ENCODE measurements at regions not wholly inside any gene's neighbourhood (a gene's known extent, or its start where the extent isn't known, plus 50 kb on each side); places are given as distances from the start of the nearest gene placed in this dataset.

DNA sequence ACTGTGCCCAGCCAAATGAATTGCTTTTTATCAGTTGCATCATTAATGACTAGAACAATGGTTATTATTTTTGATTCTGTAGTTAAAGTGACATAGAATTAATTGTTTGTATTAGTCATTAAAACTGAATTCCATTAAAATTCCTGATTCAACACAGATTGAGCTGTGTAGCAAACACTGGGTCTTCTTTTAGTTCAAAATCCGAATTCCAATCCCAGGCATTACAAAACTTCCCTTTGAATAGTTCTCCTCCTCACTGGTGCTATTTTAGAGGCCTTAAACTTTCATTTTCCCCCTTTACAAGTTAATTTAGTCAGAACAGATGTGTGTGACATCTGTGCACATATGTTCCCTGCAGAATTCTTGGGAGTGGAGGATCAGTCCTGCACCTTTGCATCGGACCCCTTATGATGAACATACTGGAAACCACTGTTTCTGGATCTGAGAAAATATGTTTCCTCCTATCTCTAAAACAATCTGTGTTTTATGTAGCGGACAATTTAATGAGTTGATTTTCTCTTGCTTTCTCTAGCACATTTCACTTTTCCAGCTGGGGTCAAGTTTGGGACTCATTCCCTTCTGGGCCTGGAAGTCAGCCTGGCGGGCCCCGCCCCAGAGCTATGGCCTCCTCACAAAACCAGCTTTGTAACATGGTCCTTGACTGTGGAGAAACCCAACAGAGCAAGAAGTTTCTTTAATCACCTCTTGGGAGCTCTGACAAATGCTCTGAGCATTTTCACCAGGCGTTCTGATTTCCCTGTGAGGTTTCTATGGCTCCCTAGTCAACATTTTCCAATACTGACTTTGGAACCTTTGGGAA is 87.9 kb upstream of the MAMDC2 start:
- DNase-seq = no peak

GRCh38 chr9:69961843-69962242 is 81.8 kb upstream of the MAMDC2 start:
- no peak for DNase-seq

DNA sequence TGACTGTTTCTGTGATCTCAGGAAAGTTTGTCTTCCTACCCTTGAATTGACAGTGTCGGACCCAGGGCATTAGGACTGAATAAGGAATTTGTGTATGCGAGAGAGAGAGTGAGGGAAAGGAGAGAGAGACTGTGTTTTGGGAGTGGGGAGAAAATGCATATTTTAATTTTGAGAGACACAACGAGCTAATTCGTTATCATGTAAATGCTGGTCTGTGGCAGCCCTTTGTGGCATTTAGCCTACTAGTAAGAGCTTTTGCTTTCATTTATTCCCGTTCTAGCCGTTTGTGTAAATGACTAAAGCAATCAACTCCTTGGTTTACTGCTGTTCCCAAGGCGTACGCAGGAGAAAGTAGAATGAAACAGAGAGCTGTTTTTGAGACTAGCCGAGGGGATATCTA is 79.8 kb upstream of the MAMDC2 start:
- DNase-seq = no peak

DNA sequence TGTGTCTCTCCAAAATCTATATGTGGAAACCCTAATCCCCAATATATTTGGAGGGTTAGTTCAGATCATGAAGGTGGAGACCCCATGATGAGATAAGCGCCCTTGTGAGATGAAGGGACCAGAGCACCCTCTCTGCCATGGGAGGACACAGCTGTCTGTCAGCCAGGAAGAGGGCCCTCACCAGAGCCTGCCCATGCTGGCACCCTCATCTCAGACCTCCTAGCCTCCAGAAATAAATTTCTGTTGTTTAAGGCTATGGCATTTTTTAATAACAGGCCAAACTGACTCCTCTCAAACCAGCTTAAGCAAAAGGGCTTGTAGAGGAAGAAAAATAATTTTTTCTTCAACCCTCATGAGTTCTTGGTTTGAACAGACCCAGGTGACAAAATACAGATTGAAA is 79.2 kb upstream of the MAMDC2 start:
- DNase-seq = no peak

- no peak for DNase-seq
Observed at GRCh38 chr9:69965416-69966145, 78.1 kb upstream of the MAMDC2 start.

GRCh38 chr9:69967344-69967743 is 76.3 kb upstream of the MAMDC2 start:
- no peak for DNase-seq

DNA sequence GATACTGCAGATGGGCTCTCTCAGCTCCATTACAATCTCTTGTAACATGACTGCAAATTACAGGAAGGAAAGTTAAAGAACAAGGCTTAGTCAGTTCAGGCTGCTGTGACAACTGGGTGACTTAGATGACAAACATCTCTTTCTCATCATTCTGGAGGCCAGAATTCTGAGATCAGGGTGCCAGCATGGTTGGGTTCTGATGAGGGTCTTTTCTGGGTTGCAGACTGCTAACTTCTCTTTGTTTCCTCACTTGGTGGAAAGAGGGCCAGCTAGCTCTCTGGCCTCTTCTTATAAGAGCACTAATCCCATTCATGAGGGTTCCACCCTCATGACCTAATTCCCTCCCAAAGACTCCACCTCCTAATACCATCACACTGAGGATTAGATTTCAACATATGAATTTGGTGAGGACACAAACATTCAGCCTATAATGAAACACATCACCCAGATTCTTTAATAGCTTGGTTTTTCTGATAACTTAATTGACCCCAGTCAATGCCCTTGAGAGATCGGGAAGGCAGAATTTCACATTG is 73.6 kb upstream of the MAMDC2 start:
- DNase-seq = no peak

DNA sequence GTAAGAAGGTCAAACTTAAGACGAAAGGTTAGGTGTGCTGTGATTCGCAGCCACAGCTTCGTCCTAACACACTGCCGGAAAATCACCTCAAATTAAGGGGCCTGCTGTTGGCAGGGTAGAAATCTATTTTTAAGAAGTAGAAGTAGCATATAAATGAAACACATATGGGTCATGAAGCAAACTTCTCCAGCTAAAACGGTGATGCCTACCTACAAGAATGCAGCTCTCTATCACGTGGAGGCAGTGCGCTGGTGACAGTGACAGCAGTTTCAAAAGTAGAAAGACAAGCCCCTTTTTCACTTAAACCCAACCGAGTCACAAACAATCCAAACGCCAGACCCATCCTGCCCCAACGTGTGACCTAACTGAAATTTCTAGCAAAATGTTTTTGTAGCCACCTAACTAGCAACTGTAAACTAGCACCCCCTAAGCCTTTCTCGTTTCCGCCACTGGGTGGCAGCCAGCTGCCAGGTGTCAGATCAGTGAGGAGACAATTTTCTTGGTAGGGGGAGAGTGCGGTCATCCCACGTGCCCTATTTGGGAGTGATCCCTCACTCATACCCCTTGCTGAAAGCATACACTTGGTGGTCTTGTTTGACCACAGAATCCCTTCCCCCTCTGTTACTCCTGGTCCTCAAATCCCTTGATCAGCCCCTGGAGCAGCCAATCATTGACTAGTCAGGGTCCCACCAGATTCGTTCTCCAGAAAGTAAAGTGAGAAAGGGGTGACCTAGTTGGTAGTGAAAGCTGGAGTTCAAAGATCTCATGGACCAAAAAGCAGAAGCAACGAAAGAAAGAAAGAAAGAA is 71.8 kb upstream of the MAMDC2 start:
- DNase-seq = peak; percentile 72

DNA sequence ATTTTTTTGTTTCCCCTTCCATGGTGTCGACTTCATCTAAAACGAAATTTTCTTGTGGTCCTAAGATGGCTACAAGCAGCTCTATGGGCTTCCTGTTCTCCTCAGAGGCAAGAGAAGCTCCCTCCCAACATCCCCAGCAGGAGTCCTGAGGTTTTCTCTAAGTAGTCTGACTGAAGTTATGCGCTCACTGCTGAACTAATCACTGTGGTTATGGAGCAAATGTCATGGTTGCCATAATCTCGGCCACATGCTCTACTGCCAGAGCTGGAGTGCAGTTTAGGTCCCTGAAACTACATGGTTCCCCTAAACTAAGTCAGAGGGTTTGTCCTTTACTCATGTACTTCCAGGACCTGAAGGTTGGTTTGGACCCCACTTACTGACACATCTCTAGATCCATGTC is 68.0 kb upstream of the MAMDC2 start:
- no peak for DNase-seq

GRCh38 chr9:69976152-69976551 is 67.5 kb upstream of the MAMDC2 start:
- DNase-seq = no peak

DNA sequence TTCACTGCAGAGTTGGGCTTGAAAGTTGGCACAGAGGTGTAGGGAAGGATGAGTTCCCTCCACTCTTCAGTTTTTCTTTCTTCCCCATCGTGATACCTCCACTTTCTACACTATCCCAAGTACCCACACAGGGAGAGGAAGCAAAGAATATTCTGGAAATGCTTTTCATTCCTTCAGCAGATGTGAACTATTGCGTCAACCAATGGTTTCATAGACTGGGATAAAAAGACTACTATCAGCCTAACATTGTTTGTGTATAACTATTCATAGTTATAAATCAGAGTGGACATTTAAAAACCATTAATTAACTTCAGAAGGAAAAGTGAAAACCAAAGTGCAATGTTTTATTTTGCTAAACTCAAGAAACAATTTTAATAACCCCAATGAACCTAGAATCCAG is 63.6 kb upstream of the MAMDC2 start:
- no peak for DNase-seq

DNA sequence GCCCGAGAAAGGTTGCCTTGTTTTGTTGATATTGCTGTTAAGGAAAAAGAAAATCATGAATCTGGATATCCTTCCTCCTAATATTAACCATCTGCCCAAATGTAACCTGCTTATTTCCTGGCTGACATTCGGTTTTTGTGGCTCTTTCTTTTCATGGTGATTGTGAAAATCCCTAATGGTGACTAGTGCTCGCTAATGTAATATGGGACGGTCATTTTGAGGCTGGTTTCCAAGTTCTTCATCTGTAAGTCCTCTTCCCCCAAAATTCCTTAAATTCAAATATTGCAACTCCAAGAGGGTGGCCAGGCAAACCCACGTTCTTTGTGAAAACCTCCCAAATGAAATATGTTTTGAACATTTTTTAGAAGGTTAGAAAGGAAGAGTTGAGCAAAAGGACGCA is 63.1 kb upstream of the MAMDC2 start:
- DNase-seq = no peak

DNA sequence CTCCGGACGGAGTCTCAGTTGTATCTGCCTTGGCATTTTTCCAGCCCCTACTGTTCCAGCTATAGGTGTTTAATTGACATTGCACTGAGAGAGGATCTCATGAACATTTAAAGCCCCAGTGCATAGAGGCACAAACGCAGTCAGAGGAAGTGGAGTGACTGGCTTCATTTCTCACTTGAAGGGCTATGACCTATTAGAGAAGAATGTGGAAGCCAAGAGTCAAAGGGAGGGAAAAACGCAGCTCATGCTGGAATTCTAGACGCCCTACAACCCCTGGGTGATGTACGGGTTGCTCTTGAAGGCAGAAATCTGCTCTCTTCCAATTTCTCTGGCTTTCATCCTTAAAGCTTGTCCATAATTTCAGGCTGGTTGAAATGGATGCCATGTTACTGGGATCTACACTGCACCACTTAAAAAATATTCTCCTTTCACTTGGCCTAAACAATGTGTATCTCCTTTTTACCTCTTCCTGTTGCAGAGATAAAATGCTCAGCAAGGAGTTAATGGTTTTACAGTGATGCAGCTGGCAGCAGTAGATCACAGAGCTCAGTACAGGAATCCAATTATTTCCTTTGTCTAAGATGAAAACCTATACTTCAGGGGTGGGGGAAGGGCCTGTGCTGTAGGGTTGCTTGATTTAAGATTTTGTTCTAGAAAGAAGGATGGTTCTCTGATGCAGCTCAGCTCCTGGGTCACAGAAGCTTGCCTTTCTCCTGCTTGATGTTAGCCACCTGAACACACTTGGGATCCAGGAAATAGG is 61.8 kb upstream of the MAMDC2 start:
- DNase-seq = no peak

- no peak for DNase-seq
Observed at GRCh38 chr9:69984831-69985230, 58.8 kb upstream of the MAMDC2 start.

- no peak for DNase-seq
Observed at GRCh38 chr9:69985971-69986370, 57.7 kb upstream of the MAMDC2 start.

GRCh38 chr9:69986970-69987369 is 56.7 kb upstream of the MAMDC2 start:
- DNase-seq = no peak

DNA sequence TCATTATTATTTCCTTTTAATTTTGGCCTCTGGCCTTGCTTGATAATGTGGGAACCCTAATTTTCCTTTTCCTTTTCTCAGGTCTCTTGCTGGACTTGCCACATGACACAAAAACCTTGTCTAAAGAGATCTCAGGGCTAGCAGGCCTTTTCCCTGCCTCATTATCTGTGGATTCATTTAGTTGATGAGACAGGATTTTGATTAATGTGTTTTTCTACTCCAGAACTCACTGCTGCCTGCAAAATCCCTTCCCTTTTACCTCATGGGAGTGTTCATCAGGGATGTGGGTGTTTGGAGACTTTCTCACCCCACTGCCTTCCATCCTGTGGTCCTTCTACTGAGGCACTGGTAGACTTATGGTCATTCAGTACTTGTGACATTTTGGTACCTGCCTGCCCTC is 56.2 kb upstream of the MAMDC2 start:
- no peak for DNase-seq

DNA sequence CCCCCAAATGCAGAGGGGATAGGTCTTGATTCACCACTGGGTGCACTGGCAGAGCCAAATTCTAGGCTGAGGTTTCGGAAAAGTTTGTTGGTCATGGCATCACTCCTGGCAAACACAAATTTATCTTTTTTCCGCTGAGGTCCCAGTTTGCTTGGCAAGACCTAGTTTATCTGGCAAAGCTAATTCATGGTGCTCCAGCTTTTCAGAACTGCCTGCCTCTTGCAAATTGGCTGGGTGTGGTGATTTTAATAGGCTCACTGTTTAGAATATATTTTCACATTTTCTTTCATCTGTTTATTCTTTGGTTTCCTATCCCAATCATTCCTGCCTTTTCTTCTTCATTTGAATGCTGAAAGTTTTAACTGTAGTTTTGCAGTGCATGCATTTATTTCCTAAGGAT is 50.5 kb upstream of the MAMDC2 start:
- no peak for DNase-seq
